ENCODE measurements at regions not wholly inside any gene's neighbourhood (a gene's known extent, or its start where the extent isn't known, plus 50 kb on each side); places are given as distances from the start of the nearest gene placed in this dataset.

GRCh38 chr22:27370269-27370668 lies 431.3 kb downstream of the MN1 start:
- peaks cover 10% of the 10 kb centered on the region for H3K27me3 Mint-ChIP-seq (ENCODE audit: low read depth)
- H3K9me3 Mint-ChIP-seq, result peaks cover 3 to 7% of the 10 kb centered on the region in 2 donors
- no peaks in the 10 kb centered on the region for H3K4me1 Mint-ChIP-seq (ENCODE audit: low read depth)
- DNase-seq (peak in 1 of 2 donors; percentile 12), ATAC-seq (replicated peaks in 1 of 2) (no peak)
- H3K36me3 Mint-ChIP-seq (ENCODE audit: insufficient read depth in 2 of 2), result no peaks in the 10 kb centered on the region
- H3K27ac Mint-ChIP-seq, result no peak overlapping the region
- H3K4me3 Mint-ChIP-seq, result no peak overlapping the region

- Mint-ChIP-seq H3K27ac (no peak overlapping the region), H3K36me3 (ENCODE audit: insufficient read depth in 2 of 2) (no peaks in the 10 kb centered on the region), H3K27me3 (ENCODE audit: low read depth) (peaks cover 10% of the 10 kb centered on the region), H3K4me1 (ENCODE audit: low read depth) (no peaks in the 10 kb centered on the region), H3K4me3 (no peak overlapping the region), H3K9me3 (peaks cover 3 to 10% of the 10 kb centered on the region in 2 donors)
- ATAC-seq (replicated peaks in 1 of 2) (no peak), DNase-seq (no peak)
Measured at GRCh38 chr22:27370987-27371386, 430.6 kb downstream of the MN1 start.

GRCh38 chr22:27372364-27372763 lies 429.2 kb downstream of the MN1 start:
- no peak for DNase-seq

GRCh38 chr22:27372969-27373670 lies 428.4 kb downstream of the MN1 start:
- no peak for ATAC-seq (replicated peaks in 1 of 2)
- no peaks in the 10 kb centered on the region for H3K4me1 Mint-ChIP-seq (ENCODE audit: low read depth)
- peaks cover 3 to 10% of the 10 kb centered on the region in 2 donors for H3K9me3 Mint-ChIP-seq
- H3K27me3 Mint-ChIP-seq (ENCODE audit: low read depth), result peaks cover 2% of the 10 kb centered on the region
- no peaks in the 10 kb centered on the region for H3K36me3 Mint-ChIP-seq (ENCODE audit: insufficient read depth in 2 of 2)
- no peak for DNase-seq
- no peak overlapping the region for H3K27ac Mint-ChIP-seq
- H3K4me3 Mint-ChIP-seq, result no peak overlapping the region

More at GRCh38 chr22:27372364-27372763, 429.2 kb downstream of the MN1 start:
- Mint-ChIP-seq H3K27me3 (ENCODE audit: low read depth) (peaks cover 9% of the 10 kb centered on the region), H3K9me3 (peaks cover 3 to 10% of the 10 kb centered on the region in 2 donors), H3K4me3 (no peak overlapping the region), H3K27ac (no peak overlapping the region), H3K4me1 (ENCODE audit: low read depth) (no peaks in the 10 kb centered on the region), H3K36me3 (ENCODE audit: insufficient read depth in 2 of 2) (no peaks in the 10 kb centered on the region)
- ATAC-seq (replicated peaks in 1 of 2), result no peak

GRCh38 chr22:27377501-27378295 lies 423.9 kb downstream of the MN1 start:
- H3K36me3 Mint-ChIP-seq (ENCODE audit: insufficient read depth in 2 of 2), result no peaks in the 10 kb centered on the region
- no peaks in the 10 kb centered on the region for H3K27me3 Mint-ChIP-seq (ENCODE audit: low read depth)
- DNase-seq (no peak), ATAC-seq (replicated peaks in 1 of 2) (no peak)
- no peak overlapping the region for H3K27ac Mint-ChIP-seq
- no peak overlapping the region for H3K4me3 Mint-ChIP-seq
- no peaks in the 10 kb centered on the region for H3K4me1 Mint-ChIP-seq (ENCODE audit: low read depth)
- peaks cover 3 to 5% of the 10 kb centered on the region in 2 donors for H3K9me3 Mint-ChIP-seq

GRCh38 chr22:27378311-27378800 lies 423.2 kb downstream of the MN1 start:
- no peak overlapping the region for H3K4me3 Mint-ChIP-seq
- DNase-seq, result no peak
- no peaks in the 10 kb centered on the region for H3K36me3 Mint-ChIP-seq (ENCODE audit: insufficient read depth in 2 of 2)
- H3K27me3 Mint-ChIP-seq (ENCODE audit: low read depth), result no peaks in the 10 kb centered on the region
- ATAC-seq (replicated peaks in 1 of 2), result no peak
- H3K4me1 Mint-ChIP-seq (ENCODE audit: low read depth), result no peaks in the 10 kb centered on the region
- H3K27ac Mint-ChIP-seq, result no peak overlapping the region
- peaks cover 3 to 5% of the 10 kb centered on the region in 2 donors for H3K9me3 Mint-ChIP-seq

GRCh38 chr22:27378995-27379394 lies 422.6 kb downstream of the MN1 start:
- Mint-ChIP-seq H3K36me3 (ENCODE audit: insufficient read depth in 2 of 2) (no peaks in the 10 kb centered on the region), H3K27me3 (ENCODE audit: low read depth) (no peaks in the 10 kb centered on the region), H3K4me3 (no peak overlapping the region), H3K9me3 (peaks cover 3 to 5% of the 10 kb centered on the region in 2 donors), H3K4me1 (ENCODE audit: low read depth) (no peaks in the 10 kb centered on the region), H3K27ac (no peak overlapping the region)
- DNase-seq (no peak), ATAC-seq (replicated peaks in 1 of 2) (no peak)

GRCh38 chr22:27380855-27381254 lies 420.7 kb downstream of the MN1 start:
- no peak for ATAC-seq (replicated peaks in 1 of 2)
- H3K9me3 Mint-ChIP-seq, result no peaks in the 10 kb centered on the region
- DNase-seq, result no peak
- no peak overlapping the region for H3K27ac Mint-ChIP-seq
- H3K4me1 Mint-ChIP-seq (ENCODE audit: low read depth), result no peaks in the 10 kb centered on the region
- no peak overlapping the region for H3K4me3 Mint-ChIP-seq
- H3K27me3 Mint-ChIP-seq (ENCODE audit: low read depth), result no peaks in the 10 kb centered on the region
- H3K36me3 Mint-ChIP-seq (ENCODE audit: insufficient read depth in 2 of 2), result no peaks in the 10 kb centered on the region

GRCh38 chr22:27381552-27381951 lies 420.0 kb downstream of the MN1 start:
- Mint-ChIP-seq H3K9me3 (no peaks in the 10 kb centered on the region), H3K27ac (no peak overlapping the region), H3K36me3 (ENCODE audit: insufficient read depth in 2 of 2) (no peaks in the 10 kb centered on the region), H3K27me3 (ENCODE audit: low read depth) (no peaks in the 10 kb centered on the region), H3K4me3 (no peak overlapping the region), H3K4me1 (ENCODE audit: low read depth) (no peaks in the 10 kb centered on the region)
- ATAC-seq (replicated peaks in 1 of 2) (no peak), DNase-seq (no peak)

GRCh38 chr22:27381960-27382742 lies 419.4 kb downstream of the MN1 start:
- H3K27ac Mint-ChIP-seq, result no peak overlapping the region
- H3K27me3 Mint-ChIP-seq (ENCODE audit: low read depth), result no peaks in the 10 kb centered on the region
- no peaks in the 10 kb centered on the region for H3K36me3 Mint-ChIP-seq (ENCODE audit: insufficient read depth in 2 of 2)

GRCh38 chr22:27382947-27383346 lies 418.6 kb downstream of the MN1 start:
- ATAC-seq (replicated peaks in 1 of 2), result no peak
- no peaks in the 10 kb centered on the region for H3K4me1 Mint-ChIP-seq (ENCODE audit: low read depth)
- no peaks in the 10 kb centered on the region for H3K36me3 Mint-ChIP-seq (ENCODE audit: insufficient read depth in 2 of 2)

More at GRCh38 chr22:27381960-27382742, 419.4 kb downstream of the MN1 start:
- no peak overlapping the region for H3K4me3 Mint-ChIP-seq
- no peaks in the 10 kb centered on the region for H3K4me1 Mint-ChIP-seq (ENCODE audit: low read depth)
- ATAC-seq (replicated peaks in 1 of 2), result no peak
- no peak for DNase-seq
- H3K9me3 Mint-ChIP-seq, result no peaks in the 10 kb centered on the region

GRCh38 chr22:27383896-27384295 lies 417.7 kb downstream of the MN1 start:
- DNase-seq, result no peak
- Mint-ChIP-seq H3K27ac (no peak overlapping the region), H3K4me1 (ENCODE audit: low read depth) (no peaks in the 10 kb centered on the region), H3K9me3 (no peaks in the 10 kb centered on the region), H3K4me3 (no peak overlapping the region), H3K36me3 (ENCODE audit: insufficient read depth in 2 of 2) (no peaks in the 10 kb centered on the region), H3K27me3 (ENCODE audit: low read depth) (no peaks in the 10 kb centered on the region)
- ATAC-seq (replicated peaks in 1 of 2), result no peak

More at GRCh38 chr22:27382947-27383346, 418.6 kb downstream of the MN1 start:
- Mint-ChIP-seq H3K9me3 (no peaks in the 10 kb centered on the region), H3K27me3 (ENCODE audit: low read depth) (no peaks in the 10 kb centered on the region), H3K27ac (no peak overlapping the region), H3K4me3 (no peak overlapping the region)
- no peak for DNase-seq
